OCI-LY1 (cell line): ENCODE measurements at regions not wholly inside any gene's neighbourhood (a gene's known extent, or its start where the extent isn't known, plus 50 kb on each side); places are given as distances from the start of the nearest gene placed in this dataset.
A peak's percentile ranks its signal among the peaks of the same experiment; 100 is the strongest.

ENCODE experiments used
- H2AFZ ChIP-seq: fragments of 200-600 bp; sonication (generic), shearing (Covaris generic); 2 replicates; pipeline ENCODE4 v1.6.0; 2014; ENCODE audit warnings: antibody characterized with exemption, mild to moderate bottlenecking, low read length
- H3F3A ChIP-seq: fragments of 200-600 bp; sonication (generic), shearing (Covaris generic); 2 replicates; pipeline ENCODE4 v1.6.0; 2014; ENCODE audit warnings: mild to moderate bottlenecking, antibody characterized with exemption, low read length, moderate library complexity; ENCODE audit not compliant: insufficient read depth
- H3K27ac ChIP-seq: fragments of 200-600 bp; sonication (generic); 2 replicates; pipeline ENCODE4 v1.5.1; 2014; ENCODE audit warnings: low read length, mixed run types, mild to moderate bottlenecking, low read depth; ENCODE audit not compliant: poor library complexity, severe bottlenecking
- H3K27me3 ChIP-seq: fragments of 200-600 bp; sonication (generic); 2 replicates; pipeline ENCODE4 v1.6.0; 2014; ENCODE audit warnings: antibody characterized with exemption, mild to moderate bottlenecking, low read length, moderate library complexity; ENCODE audit not compliant: insufficient read depth
- H3K36me3 ChIP-seq: fragments of 200-600 bp; sonication (generic); 2 replicates; pipeline ENCODE4 v1.6.1; 2014; ENCODE audit warnings: mild to moderate bottlenecking, antibody characterized with exemption, low read length, moderate library complexity, mixed read lengths; ENCODE audit not compliant: insufficient read depth
- H3K4me1 ChIP-seq: fragments of 200-600 bp; sonication (generic); 2 replicates; pipeline ENCODE4 v1.5.1; 2014; ENCODE audit warnings: mild to moderate bottlenecking, low read length, moderate library complexity; ENCODE audit not compliant: insufficient read depth, severe bottlenecking
- H3K4me2 ChIP-seq: fragments of 200-600 bp; sonication (generic), shearing (Covaris generic); 2 replicates; pipeline ENCODE4 v1.6.1; 2014; ENCODE audit warnings: low read length
- H3K4me3 ChIP-seq: fragments of 200-600 bp; sonication (generic); 2 replicates; pipeline ENCODE4 v1.5.1; 2014; ENCODE audit warnings: low read length, low read depth, mild to moderate bottlenecking, mixed read lengths; ENCODE audit not compliant: poor library complexity, severe bottlenecking
- H3K79me2 ChIP-seq: fragments of 200-600 bp; shearing (Covaris generic); 2 replicates; pipeline ENCODE4 v1.6.1; 2016; ENCODE audit warnings: mixed run types, low read length, mixed read lengths; ENCODE audit not compliant: insufficient read depth
- H3K9ac ChIP-seq: fragments of 200-600 bp; sonication (generic), shearing (Covaris generic); 2 replicates; pipeline ENCODE4 v1.6.1; 2014; ENCODE audit warnings: mild to moderate bottlenecking, low read length, mixed read lengths
- H3K9me2 ChIP-seq: fragments of 200-600 bp; sonication (generic), shearing (Covaris generic); 2 replicates; pipeline ENCODE4 v1.6.1; 2014; ENCODE audit warnings: low read depth, mild to moderate bottlenecking, low read length, mixed read lengths
- H3K9me3 ChIP-seq: fragments of 200-600 bp; shearing (Covaris generic); 2 replicates; pipeline ENCODE4 v1.6.1; 2014; ENCODE audit warnings: low read length, mixed read lengths
- H4K20me1 ChIP-seq: fragments of 200-600 bp; sonication (generic), shearing (Covaris generic); 2 replicates; pipeline ENCODE4 v1.6.0; 2016; ENCODE audit warnings: mild to moderate bottlenecking, low read length; ENCODE audit not compliant: insufficient read depth
- EZH2 ChIP-seq: fragments of 200-600 bp; sonication (generic), shearing (Covaris generic); IDR thresholded peaks from 2 replicates; pipeline ENCODE4 v1.8.0; 2017; ENCODE audit warnings: borderline replicate concordance, mixed run types, mild to moderate bottlenecking, antibody characterized with exemption, low read length, moderate library complexity, mixed read lengths
- TF ChIP-seq, protein P1 (sequence below): fragments of 200-600 bp; sonication (generic), shearing (Covaris generic); IDR thresholded peaks from 2 replicates; pipeline ENCODE4 v1.5.1; 2017; ENCODE audit warnings: mild to moderate bottlenecking, antibody characterized with exemption, low read length, moderate library complexity, mixed read lengths

DNA sequence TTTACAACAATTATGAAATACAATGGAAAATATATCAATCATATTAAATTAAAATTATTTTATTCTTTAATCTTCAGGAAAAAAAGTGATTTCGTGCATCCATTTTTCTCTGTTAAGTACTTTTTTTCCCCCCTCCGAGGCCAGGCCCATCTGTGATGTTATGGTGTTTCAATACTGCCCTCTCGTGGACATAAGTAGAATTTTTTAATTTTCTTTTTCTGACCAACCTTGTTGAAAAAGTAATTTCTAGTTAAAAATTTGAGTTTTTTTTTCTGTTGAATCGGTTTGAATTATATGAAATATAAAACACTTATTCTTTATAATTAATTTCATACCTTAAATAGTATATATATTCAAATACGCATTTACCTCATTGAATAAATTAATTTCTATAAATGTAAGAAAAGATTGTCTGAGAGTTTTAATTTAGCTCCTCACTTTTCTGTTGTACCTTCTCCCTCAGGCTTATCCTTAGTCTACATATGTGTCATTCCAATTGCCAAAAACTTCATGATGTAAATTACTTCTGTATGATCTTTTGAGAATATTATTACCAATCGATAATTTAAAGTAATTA lies 175.8 kb upstream of the TECRL start:
- no peaks in the 10 kb centered on the region for H3K9me3 ChIP-seq

DNA sequence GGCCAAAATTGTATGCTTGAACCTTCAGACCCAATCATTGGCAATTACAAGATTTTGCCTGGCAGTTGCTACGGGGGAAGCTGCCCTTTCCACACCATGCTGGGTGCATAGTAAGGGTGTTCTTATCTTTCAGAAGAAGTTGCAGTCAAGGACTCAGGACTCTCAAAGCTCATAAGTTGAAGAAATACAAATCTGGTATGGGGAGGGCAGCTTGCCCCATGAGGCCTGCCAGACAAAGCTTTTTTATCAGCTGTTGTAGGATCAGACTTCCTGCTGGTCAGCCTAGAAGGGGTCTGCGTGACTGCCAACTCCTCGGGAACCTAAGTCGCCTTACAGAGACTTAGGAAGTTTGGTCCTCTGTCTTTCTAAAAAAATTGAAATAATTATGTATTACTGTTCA lies 174.9 kb upstream of the TECRL start:
- Histone ChIP-seq H3K4me1 (no peaks in the 10 kb centered on the region), H3K9ac (no peak overlapping the region), H3K9me2 (no peaks in the 10 kb centered on the region), H3K27ac (no peak overlapping the region), H3K36me3 (no peaks in the 10 kb centered on the region), H3K79me2 (no peaks in the 10 kb centered on the region), H3K4me2 (no peak overlapping the region), H4K20me1 (no peaks in the 10 kb centered on the region), H3K27me3 (no peaks in the 10 kb centered on the region), H3F3A (no peaks in the 10 kb centered on the region), H2AFZ (no peak overlapping the region), H3K9me3 (no peaks in the 10 kb centered on the region), H3K4me3 (no peak overlapping the region)
- TF ChIP-seq, protein P1, sequence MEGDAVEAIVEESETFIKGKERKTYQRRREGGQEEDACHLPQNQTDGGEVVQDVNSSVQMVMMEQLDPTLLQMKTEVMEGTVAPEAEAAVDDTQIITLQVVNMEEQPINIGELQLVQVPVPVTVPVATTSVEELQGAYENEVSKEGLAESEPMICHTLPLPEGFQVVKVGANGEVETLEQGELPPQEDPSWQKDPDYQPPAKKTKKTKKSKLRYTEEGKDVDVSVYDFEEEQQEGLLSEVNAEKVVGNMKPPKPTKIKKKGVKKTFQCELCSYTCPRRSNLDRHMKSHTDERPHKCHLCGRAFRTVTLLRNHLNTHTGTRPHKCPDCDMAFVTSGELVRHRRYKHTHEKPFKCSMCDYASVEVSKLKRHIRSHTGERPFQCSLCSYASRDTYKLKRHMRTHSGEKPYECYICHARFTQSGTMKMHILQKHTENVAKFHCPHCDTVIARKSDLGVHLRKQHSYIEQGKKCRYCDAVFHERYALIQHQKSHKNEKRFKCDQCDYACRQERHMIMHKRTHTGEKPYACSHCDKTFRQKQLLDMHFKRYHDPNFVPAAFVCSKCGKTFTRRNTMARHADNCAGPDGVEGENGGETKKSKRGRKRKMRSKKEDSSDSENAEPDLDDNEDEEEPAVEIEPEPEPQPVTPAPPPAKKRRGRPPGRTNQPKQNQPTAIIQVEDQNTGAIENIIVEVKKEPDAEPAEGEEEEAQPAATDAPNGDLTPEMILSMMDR = no peak
- TF ChIP-seq EZH2 = no peak

More for the DNA sequence above, 175.8 kb upstream of the TECRL start:
- H3K36me3 ChIP-seq = no peaks in the 10 kb centered on the region
- H3K9ac ChIP-seq = no peak overlapping the region
- no peak overlapping the region for H3K27ac ChIP-seq
- H3F3A ChIP-seq = no peaks in the 10 kb centered on the region
- H3K9me2 ChIP-seq = no peaks in the 10 kb centered on the region
- H2AFZ ChIP-seq = no peak overlapping the region
- no peak overlapping the region for H3K4me3 ChIP-seq
- no peaks in the 10 kb centered on the region for H3K79me2 ChIP-seq
- no peak for TF ChIP-seq EZH2
- TF ChIP-seq, protein P1 = peak; percentile 46
- no peaks in the 10 kb centered on the region for H3K27me3 ChIP-seq
- H3K4me1 ChIP-seq = no peaks in the 10 kb centered on the region
- no peak overlapping the region for H3K4me2 ChIP-seq
- no peaks in the 10 kb centered on the region for H4K20me1 ChIP-seq

DNA sequence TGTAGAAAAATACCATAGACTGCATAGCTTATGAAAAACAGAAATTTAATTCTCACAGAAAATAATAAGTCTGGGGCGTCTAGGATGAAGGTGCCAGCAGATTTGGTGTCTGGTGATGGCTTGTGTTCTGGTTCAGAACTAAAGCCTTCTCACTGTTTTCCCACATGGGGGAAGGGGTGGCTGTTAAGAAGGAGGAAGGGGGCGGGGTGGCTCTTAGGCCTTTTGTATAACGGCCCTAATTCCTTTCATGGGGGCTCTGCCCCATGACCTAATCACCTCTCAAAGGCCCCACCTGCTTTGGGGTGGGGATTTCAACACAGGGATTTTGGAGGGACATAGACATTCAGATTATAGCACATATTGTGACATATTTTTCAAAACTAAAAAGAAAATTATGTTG lies 173.2 kb upstream of the TECRL start:
- H3K27me3 ChIP-seq = no peaks in the 10 kb centered on the region
- H3F3A ChIP-seq = no peaks in the 10 kb centered on the region
- no peaks in the 10 kb centered on the region for H3K36me3 ChIP-seq
- H3K27ac ChIP-seq = no peak overlapping the region
- H3K9me3 ChIP-seq = no peaks in the 10 kb centered on the region
- H3K9ac ChIP-seq = no peak overlapping the region
- no peak overlapping the region for H3K4me2 ChIP-seq
- no peak overlapping the region for H2AFZ ChIP-seq
- no peaks in the 10 kb centered on the region for H3K4me1 ChIP-seq
- H3K4me3 ChIP-seq = no peak overlapping the region
- no peaks in the 10 kb centered on the region for H3K79me2 ChIP-seq
- no peak for TF ChIP-seq EZH2
- TF ChIP-seq, protein P1 = no peak
- H4K20me1 ChIP-seq = no peaks in the 10 kb centered on the region
- no peaks in the 10 kb centered on the region for H3K9me2 ChIP-seq
